Lower lobe of right lung (tissue), 2 donors: ENCODE measurements at regions not wholly inside any gene's neighbourhood (a gene's known extent, or its start where the extent isn't known, plus 50 kb on each side); places are given as distances from the start of the nearest gene placed in this dataset.
A peak's percentile ranks its signal among the peaks of the same experiment; 100 is the strongest.
"Not testable (repeated sequence)": the region's sequence is repeated elsewhere in the genome, so short reads cannot be mapped to it uniquely, and the experiment has no call there.

Experiments used
- ATAC-seq, 2 donors: fragments of 200-7000 bp; cut with Tn5 transposase; one replicate each; pipeline ENCODE4 v1.9.1; 2020 to 2022; ENCODE audit warnings: mild to moderate bottlenecking in 2 of 2, moderate library complexity in 2 of 2
- DNase-seq: peaks from one replicate; pipeline ENCODE4 v3.0.0-alpha.2; 2020
- H3K27ac ChIP-seq: fragments of 200-600 bp; one replicate; pipeline ENCODE4 v1.8.0; 2022
- H3K27me3 ChIP-seq: fragments of 200-600 bp; one replicate; pipeline ENCODE4 v1.8.0; 2022; ENCODE audit warnings: low read depth
- H3K36me3 ChIP-seq: fragments of 200-600 bp; one replicate; pipeline ENCODE4 v1.8.0; 2022; ENCODE audit warnings: mild to moderate bottlenecking
- H3K4me1 ChIP-seq: fragments of 200-600 bp; one replicate; pipeline ENCODE4 v1.8.0; 2022
- H3K4me3 ChIP-seq: fragments of 200-600 bp; one replicate; pipeline ENCODE4 v1.8.0; 2022; ENCODE audit warnings: mild to moderate bottlenecking
- H3K9me3 ChIP-seq: fragments of 200-600 bp; one replicate; pipeline ENCODE4 v1.8.0; 2022
- intact Hi-C: fragments of 100-400 bp; cut with DNase I; formaldehyde crosslinking; loops from one replicate; pipeline ENCODE4 v1.11.0; 2022
- donor health status: DM: no; HTN: yes; CAD: no; lungs with severe emphysema.

DNA sequence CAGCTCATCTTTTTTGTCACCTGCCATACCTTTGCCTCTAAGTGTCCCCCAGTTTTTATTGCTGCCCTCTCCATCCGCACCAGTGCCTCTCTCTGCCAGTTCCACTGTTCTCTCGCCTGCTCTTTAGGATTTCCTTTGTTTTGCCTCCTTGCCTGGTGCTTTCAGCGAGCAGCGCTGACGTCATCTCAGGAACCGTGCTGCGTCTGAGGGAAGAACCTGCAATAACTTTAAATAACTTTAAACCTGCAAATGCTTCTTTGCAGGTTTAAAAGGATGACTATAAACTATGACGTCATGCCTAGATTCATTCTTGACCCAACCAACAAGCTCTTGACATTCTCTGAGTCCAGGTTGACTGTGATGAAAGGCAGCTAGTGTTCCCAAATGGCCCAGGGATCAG, 105.1 kb downstream of the LRRC74B start:
- H3K27ac ChIP-seq, H3K36me3 ChIP-seq, H3K4me1 ChIP-seq, ATAC-seq, H3K4me3 ChIP-seq, intact Hi-C loops, DNase-seq, H3K9me3 ChIP-seq, H3K27me3 ChIP-seq: not testable (repeated sequence)

DNA sequence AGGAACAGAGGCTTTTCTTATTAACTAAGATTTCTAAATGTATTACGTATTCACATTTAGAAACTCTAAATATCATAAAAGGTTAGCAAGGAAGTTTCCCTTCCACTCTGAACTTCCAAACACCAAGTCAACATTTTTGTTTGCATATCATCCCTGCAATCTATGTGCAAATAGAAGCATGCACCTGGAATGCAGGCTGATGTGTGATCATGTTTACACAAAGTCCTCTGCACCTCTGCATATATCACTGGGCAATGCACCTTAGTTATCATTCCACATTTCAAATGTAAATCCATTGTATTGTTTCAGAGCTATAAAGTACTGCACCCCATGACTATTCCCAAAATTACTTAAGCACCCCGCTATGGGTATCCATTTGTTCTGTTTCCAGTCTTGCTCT, 142.1 kb downstream of the LRRC74B start:
- H3K4me1 ChIP-seq, intact Hi-C loops, H3K27ac ChIP-seq, H3K9me3 ChIP-seq, H3K36me3 ChIP-seq, H3K27me3 ChIP-seq, DNase-seq, ATAC-seq, H3K4me3 ChIP-seq: not testable (repeated sequence)

DNA sequence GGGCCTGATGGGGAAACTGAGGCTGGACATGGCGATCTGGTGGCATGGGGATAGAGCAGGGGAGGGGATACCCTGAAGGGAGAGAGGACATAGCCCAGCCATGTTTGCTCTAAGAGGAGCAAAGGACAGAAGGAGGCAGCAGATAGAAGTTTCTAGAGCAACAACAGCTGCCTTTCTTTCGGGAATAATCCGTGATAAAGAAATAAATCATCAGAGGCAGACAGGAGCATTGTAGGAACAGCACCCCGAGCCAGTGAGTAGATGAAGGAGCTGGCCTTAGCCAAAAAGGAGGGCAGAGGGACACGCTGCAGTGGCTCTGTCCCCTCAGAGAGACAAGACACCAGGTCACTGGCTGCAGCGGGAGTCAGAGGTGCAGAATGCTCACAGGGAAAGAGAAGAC, 166.3 kb downstream of the LRRC74B start:
- ATAC-seq, H3K4me1 ChIP-seq, H3K9me3 ChIP-seq, H3K27me3 ChIP-seq, H3K4me3 ChIP-seq, intact Hi-C loops, H3K27ac ChIP-seq, H3K36me3 ChIP-seq, DNase-seq: not testable (repeated sequence)

DNA sequence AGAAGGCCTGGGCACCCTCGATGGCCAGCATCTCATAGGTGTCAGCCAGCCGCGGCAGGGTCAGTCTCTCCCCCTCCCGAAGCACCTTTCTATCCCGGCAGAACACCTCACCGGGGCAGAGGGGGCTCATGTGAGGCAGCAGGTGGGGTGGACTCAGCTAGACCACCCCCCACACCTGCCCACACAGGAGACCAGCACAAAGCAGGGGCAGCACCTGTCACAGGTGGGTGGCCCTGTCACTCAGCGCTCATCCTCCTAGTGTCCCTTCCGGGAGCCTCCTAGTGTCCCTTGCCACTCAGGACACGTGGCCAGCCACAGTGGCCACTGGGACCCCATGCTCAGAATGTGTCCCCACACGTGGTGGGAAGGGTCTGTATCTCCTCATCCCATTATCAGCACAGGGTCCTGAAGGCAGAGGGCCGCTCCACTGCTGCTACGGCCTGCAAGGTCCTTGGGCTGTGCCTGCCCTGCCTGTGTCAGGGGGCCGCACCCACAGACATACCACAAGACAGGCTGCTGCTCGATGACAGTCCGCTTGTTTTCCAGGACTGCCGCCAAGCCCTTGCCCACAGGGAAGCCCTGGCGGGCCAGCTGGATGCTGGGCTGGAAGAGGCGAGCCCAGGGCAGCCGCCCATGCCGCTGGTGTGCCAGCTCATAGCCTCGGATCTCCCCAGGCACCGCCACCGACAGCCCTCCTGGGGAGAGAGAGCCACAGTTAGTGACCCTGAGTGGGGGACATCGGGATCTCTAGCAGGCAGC, 167.4 kb upstream of the RIMBP3B start:
- intact Hi-C loops, H3K4me3 ChIP-seq, ATAC-seq, H3K9me3 ChIP-seq, H3K27me3 ChIP-seq, DNase-seq, H3K36me3 ChIP-seq, H3K27ac ChIP-seq, H3K4me1 ChIP-seq: not testable (repeated sequence)

DNA sequence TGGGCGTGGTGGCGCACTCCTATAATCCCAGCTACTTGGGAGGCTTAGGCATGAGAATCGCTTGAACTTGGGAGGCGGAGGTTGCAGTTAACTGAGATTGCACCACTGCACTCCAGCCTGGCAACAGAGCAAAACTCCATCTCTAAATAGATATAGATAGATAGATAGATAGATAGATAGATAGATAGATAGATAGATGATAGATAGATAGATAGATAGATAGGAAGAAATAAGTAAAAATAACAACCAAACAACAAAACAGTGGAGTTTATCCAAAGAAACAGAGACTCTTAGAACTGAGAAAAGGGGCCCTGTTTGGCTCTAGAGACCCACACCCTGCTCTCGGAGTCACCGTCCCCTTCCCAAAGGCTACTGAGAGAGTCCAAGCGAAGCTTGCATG, 158.7 kb upstream of the RIMBP3B start:
- ATAC-seq, H3K9me3 ChIP-seq, H3K4me1 ChIP-seq, DNase-seq, intact Hi-C loops, H3K36me3 ChIP-seq, H3K4me3 ChIP-seq, H3K27me3 ChIP-seq, H3K27ac ChIP-seq: not testable (repeated sequence)

DNA sequence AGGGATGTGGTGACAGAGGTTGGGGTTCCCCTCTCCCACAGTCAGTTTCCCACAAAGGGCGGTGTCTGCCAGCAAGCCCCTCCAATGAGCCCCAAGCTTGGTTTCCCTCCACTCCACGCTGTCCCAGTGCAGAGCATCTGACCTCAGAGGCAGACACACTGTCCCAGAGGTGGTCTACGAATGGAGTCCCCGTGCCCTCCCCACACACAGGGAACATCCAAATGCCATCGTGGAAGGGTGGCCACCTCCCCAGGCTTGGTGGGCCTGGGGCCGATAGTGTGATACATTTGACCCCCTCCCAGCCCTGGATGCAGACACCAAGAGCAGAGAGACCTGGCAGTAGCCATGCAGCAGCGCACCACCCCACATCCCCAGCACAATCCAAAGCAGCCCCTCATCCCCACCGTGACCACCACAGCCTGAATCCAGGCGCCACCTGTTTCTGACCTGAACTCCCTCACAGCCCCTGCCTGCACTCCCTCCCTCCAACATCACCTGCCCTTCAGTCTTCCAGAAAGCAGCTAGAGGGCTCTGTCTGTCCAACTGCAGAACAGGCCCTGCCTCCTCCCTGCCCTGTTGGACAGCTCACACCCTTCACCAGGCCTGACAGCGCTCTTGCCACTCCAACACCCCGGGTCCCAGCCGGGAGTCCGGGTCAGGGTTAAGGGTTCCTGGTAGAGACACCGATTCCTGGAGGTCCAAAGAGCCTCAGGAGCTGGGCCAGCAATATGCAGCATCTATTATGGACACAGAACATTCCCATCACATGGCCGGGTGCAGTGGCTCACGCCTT, 156.5 kb upstream of the RIMBP3B start:
- H3K9me3 ChIP-seq, H3K36me3 ChIP-seq, ATAC-seq, H3K4me3 ChIP-seq, H3K27ac ChIP-seq, H3K27me3 ChIP-seq, H3K4me1 ChIP-seq, intact Hi-C loops: not testable (repeated sequence)
- peak; percentile 9 for DNase-seq

DNA sequence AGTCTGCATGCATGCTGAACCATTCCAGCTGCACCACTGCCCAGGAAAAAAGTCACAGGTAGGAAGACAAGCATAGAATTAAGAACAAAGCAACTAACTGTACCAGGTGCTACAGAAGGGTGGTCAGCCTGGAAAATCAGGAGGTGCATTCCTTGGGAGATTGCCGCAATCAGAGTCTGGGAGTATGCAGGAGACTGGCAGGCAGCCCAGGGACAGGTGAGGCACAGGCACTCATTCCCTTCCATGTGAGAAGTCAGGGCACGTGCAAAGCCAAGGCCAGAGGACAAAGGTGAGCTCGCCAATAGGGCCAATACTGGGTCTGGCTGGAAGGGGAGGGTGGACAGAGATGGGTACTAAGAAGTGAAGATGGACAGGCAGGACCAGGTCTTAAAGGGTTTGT, 132.1 kb upstream of the RIMBP3B start:
- DNase-seq, result peak; percentile 55
- H3K27me3 ChIP-seq, result not testable (repeated sequence)

DNA sequence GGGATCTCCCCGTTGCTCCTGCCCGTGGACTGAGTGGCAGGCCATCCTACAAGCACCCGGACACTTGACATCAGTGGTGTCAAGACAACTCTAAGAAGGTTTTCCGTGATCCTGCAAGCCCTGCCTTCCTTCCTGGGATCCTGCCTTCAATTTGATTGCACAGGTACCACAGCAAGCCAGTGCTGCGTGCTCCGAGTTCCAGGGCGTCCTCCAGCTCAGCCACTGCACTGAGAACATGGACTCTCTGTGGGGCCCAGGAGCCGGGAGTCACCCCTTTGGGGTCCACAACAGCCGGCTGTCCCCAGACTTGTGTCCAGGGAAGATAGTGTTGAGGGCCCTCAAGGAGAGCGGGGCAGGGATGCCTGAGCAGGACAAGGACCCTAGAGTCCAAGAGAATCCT, 100.9 kb upstream of the RIMBP3B start:
- H3K36me3 ChIP-seq, intact Hi-C loops, H3K27me3 ChIP-seq, H3K27ac ChIP-seq, H3K4me3 ChIP-seq, H3K4me1 ChIP-seq, H3K9me3 ChIP-seq, ATAC-seq: not testable (repeated sequence)
- DNase-seq, result peak; percentile 43

More for the DNA sequence above, 132.1 kb upstream of the RIMBP3B start:
- H3K9me3 ChIP-seq, H3K4me3 ChIP-seq, H3K27ac ChIP-seq, H3K36me3 ChIP-seq, H3K4me1 ChIP-seq, ATAC-seq, intact Hi-C loops: not testable (repeated sequence)

DNA sequence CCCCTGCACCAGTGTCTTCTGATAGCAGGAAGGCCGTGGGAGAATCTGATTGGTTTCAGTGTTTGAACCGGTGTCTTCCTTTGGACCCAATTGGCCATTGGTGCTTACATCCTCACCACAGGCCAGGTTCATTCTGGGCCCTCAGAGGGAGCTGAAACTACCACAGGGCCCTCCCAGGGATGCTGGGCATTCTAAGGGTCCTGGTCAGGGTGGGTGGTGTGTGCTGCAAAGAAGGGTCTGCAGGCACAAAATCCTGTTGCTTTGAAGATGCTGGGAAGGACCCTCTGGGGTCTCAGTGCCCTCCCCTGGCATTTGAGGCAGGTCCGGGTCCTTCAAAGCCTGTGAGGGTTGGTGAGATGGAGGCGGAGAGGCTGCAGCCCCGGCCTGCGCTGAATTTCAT, 89.8 kb upstream of the RIMBP3B start:
- intact Hi-C loops, H3K4me1 ChIP-seq, H3K27ac ChIP-seq, H3K9me3 ChIP-seq, H3K27me3 ChIP-seq, DNase-seq, ATAC-seq, H3K4me3 ChIP-seq, H3K36me3 ChIP-seq: not testable (repeated sequence)

DNA sequence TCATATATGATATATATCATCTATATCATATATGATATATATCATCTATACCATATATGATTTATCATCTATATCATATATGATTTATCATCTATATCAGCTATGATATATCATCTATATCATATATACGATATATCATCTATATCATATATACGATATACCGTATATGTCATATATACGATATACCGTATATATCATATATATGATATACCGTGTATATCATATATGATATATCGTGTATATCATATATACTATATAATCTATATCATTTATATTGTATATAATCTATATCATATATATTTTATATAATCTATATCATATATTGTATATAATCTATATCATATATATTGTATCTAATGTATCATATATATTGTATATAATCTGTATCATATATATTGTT, 55.9 kb upstream of the RIMBP3B start:
- H3K4me3 ChIP-seq, H3K36me3 ChIP-seq, H3K27me3 ChIP-seq, ATAC-seq, DNase-seq, H3K27ac ChIP-seq, intact Hi-C loops, H3K4me1 ChIP-seq, H3K9me3 ChIP-seq: not testable (repeated sequence)
